DOHH2 (cell line): ENCODE measurements at regions not wholly inside any gene's neighbourhood (a gene's known extent, or its start where the extent isn't known, plus 50 kb on each side); places are given as distances from the start of the nearest gene placed in this dataset.

Experiments
- H3F3A ChIP-seq: fragments of 200-600 bp; sonication (generic), shearing (Covaris generic); 2 replicates; pipeline ENCODE4 v1.6.0; 2016; ENCODE audit warnings: antibody characterized with exemption, mild to moderate bottlenecking; ENCODE audit not compliant: control insufficient read depth, insufficient read depth
- H3K27ac ChIP-seq: fragments of 200-600 bp; sonication (generic); 2 replicates; pipeline ENCODE4 v1.5.1; 2014; ENCODE audit warnings: low read depth, mild to moderate bottlenecking, low read length, moderate library complexity
- H3K27me3 ChIP-seq: fragments of 200-600 bp; sonication (generic); 2 replicates; pipeline ENCODE4 v1.6.1; 2014; ENCODE audit warnings: mild to moderate bottlenecking, low read length, mixed read lengths; ENCODE audit not compliant: control insufficient read depth
- H3K36me3 ChIP-seq: fragments of 200-600 bp; sonication (generic); 2 replicates; pipeline ENCODE4 v1.6.1; 2014; ENCODE audit warnings: mild to moderate bottlenecking, low read length, moderate library complexity, mixed read lengths; ENCODE audit not compliant: control insufficient read depth
- H3K4me1 ChIP-seq: fragments of 200-600 bp; sonication (generic); 2 replicates; pipeline ENCODE4 v1.6.1; 2014; ENCODE audit warnings: mild to moderate bottlenecking, low read length, mixed read lengths; ENCODE audit not compliant: control insufficient read depth
- H3K4me2 ChIP-seq: fragments of 200-600 bp; sonication (generic); 2 replicates; pipeline ENCODE4 v1.6.0; 2014; ENCODE audit warnings: mild to moderate bottlenecking, low read length, moderate library complexity
- H3K4me3 ChIP-seq: fragments of 200-600 bp; sonication (generic); 2 replicates; pipeline ENCODE4 v1.5.1; 2014; ENCODE audit warnings: mild to moderate bottlenecking, low read length, mixed read lengths
- H3K79me2 ChIP-seq: fragments of 200-600 bp; sonication (generic); 2 replicates; pipeline ENCODE4 v1.6.1; 2014; ENCODE audit warnings: mild to moderate bottlenecking, low read length, mixed read lengths; ENCODE audit not compliant: control insufficient read depth
- H3K9me2 ChIP-seq: fragments of 200-600 bp; sonication (generic); replicated peaks from 2 replicates; pipeline ENCODE4 v1.6.1; 2014; ENCODE audit warnings: mild to moderate bottlenecking, low read length, mixed read lengths; ENCODE audit not compliant: control insufficient read depth
- H3K9me3 ChIP-seq: fragments of 200-600 bp; sonication (generic); 2 replicates; pipeline ENCODE4 v1.6.1; 2014; ENCODE audit warnings: antibody characterized with exemption, low read length, mixed read lengths; ENCODE audit not compliant: control insufficient read depth, insufficient read depth
- H4K20me1 ChIP-seq: fragments of 200-600 bp; sonication (generic); 2 replicates; pipeline ENCODE4 v1.6.0; 2014; ENCODE audit warnings: low read depth, mild to moderate bottlenecking, antibody characterized with exemption, low read length, moderate library complexity; ENCODE audit not compliant: control insufficient read depth, insufficient read depth
- CTCF ChIP-seq: fragments of 200-600 bp; sonication (generic); IDR thresholded peaks from one replicate; pipeline ENCODE4 v1.5.1; 2014; ENCODE audit warnings: antibody characterized with exemption, mild to moderate bottlenecking, low read depth, low read length; ENCODE audit not compliant: poor library complexity, severe bottlenecking
- EZH2phosphoT487 ChIP-seq: fragments of 200-600 bp; sonication (generic); IDR thresholded peaks from 2 replicates; pipeline ENCODE4 v1.6.1; 2017; ENCODE audit warnings: borderline replicate concordance, mild to moderate bottlenecking, antibody characterized with exemption, low read length, moderate library complexity, mixed read lengths

- Histone ChIP-seq H4K20me1 (no peaks in the 10 kb centered on the region), H3K4me2 (no peak overlapping the region), H3F3A (no peaks in the 10 kb centered on the region), H3K79me2 (no peaks in the 10 kb centered on the region), H3K27ac (no peak overlapping the region), H3K9me3 (peaks cover 6% of the 10 kb centered on the region; the same call in 1 of the 2 replicates), H3K9me2 (no peaks in the 10 kb centered on the region), H3K4me1 (no peaks in the 10 kb centered on the region), H3K36me3 (no peaks in the 10 kb centered on the region), H3K27me3 (no peaks in the 10 kb centered on the region), H3K4me3 (no peak overlapping the region)
- TF ChIP-seq EZH2phosphoT487 (no peak), CTCF (no peak)
These were observed 249.5 kb upstream of the DEPDC1 start for GRCh38 chr1:68746378-68746777.

- no peak overlapping the region for H3K4me2 ChIP-seq
- H3K4me1 ChIP-seq = no peaks in the 10 kb centered on the region
- H3F3A ChIP-seq = no peaks in the 10 kb centered on the region
- H3K9me2 ChIP-seq = no peaks in the 10 kb centered on the region
- no peak overlapping the region for H3K27ac ChIP-seq
- H3K4me3 ChIP-seq = no peak overlapping the region
- H3K36me3 ChIP-seq = no peaks in the 10 kb centered on the region
- no peaks in the 10 kb centered on the region for H3K27me3 ChIP-seq
- no peaks in the 10 kb centered on the region for H3K9me3 ChIP-seq
- H3K79me2 ChIP-seq = no peaks in the 10 kb centered on the region
- H4K20me1 ChIP-seq = no peaks in the 10 kb centered on the region
- no peak for TF ChIP-seq CTCF
- no peak for TF ChIP-seq EZH2phosphoT487
These were observed 254.8 kb upstream of the DEPDC1 start for GRCh38 chr1:68751723-68752122.

GRCh38 chr1:68758666-68759209 lies 261.9 kb upstream of the DEPDC1 start:
- H3F3A ChIP-seq = no peaks in the 10 kb centered on the region
- H3K4me2 ChIP-seq = no peak overlapping the region
- H3K27me3 ChIP-seq = no peaks in the 10 kb centered on the region
- no peaks in the 10 kb centered on the region for H3K9me2 ChIP-seq
- no peak overlapping the region for H3K27ac ChIP-seq
- H3K4me1 ChIP-seq = no peaks in the 10 kb centered on the region
- no peaks in the 10 kb centered on the region for H4K20me1 ChIP-seq
- H3K79me2 ChIP-seq = no peaks in the 10 kb centered on the region
- TF ChIP-seq CTCF = no peak
- TF ChIP-seq EZH2phosphoT487 = no peak
- H3K36me3 ChIP-seq = no peaks in the 10 kb centered on the region
- no peak overlapping the region for H3K4me3 ChIP-seq
- H3K9me3 ChIP-seq = no peaks in the 10 kb centered on the region

GRCh38 chr1:68767941-68768340 lies 271.1 kb upstream of the DEPDC1 start:
- Histone ChIP-seq H3K9me2 (no peaks in the 10 kb centered on the region), H3K27me3 (no peaks in the 10 kb centered on the region)
- TF ChIP-seq CTCF = no peak
- TF ChIP-seq EZH2phosphoT487 = no peak

More at GRCh38 chr1:68767941-68768340, 271.1 kb upstream of the DEPDC1 start:
- no peak overlapping the region for H3K4me2 ChIP-seq
- no peak overlapping the region for H3K4me3 ChIP-seq
- H3K36me3 ChIP-seq = no peaks in the 10 kb centered on the region
- no peaks in the 10 kb centered on the region for H3K79me2 ChIP-seq
- H3K27ac ChIP-seq = no peak overlapping the region
- H4K20me1 ChIP-seq = no peaks in the 10 kb centered on the region
- no peaks in the 10 kb centered on the region for H3K4me1 ChIP-seq
- no peaks in the 10 kb centered on the region for H3F3A ChIP-seq
- H3K9me3 ChIP-seq = no peaks in the 10 kb centered on the region
